AG09319 (cell line): ENCODE measurements at regions not wholly inside any gene's neighbourhood (a gene's known extent, or its start where the extent isn't known, plus 50 kb on each side); places are given as distances from the start of the nearest gene placed in this dataset.

Source experiments
- DNase-seq: peaks from one replicate; pipeline ENCODE4 v3.0.0-alpha.2; 2010; ENCODE audit warnings: low read depth; ENCODE audit errors: extremely low read depth
- CTCF ChIP-seq: IDR thresholded peaks from 2 replicates; pipeline ENCODE4 v1.5.1; 2011; ENCODE audit warnings: low read depth, mild to moderate bottlenecking, inconsistent platforms, low read length, moderate library complexity

DNA sequence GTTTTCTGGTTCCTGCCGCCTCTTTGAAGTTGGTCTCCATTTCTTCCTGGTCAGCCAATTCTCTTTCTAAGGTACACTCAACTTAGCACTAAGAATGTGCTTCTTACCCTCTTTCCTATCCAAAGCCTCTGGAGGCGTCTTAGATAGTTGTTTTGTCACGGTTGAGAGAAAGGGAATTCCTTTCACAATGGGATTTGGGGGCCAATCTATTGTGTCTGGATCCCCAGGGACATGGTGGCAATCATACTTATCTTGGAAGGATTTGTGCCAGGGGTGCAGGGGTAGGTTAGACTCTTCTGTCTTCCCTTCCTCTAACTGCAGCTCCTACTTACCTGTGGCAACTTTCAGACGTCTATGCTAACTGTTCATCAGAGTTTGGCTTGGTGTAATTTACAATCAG is 287.1 kb downstream of the SOX2 start:
- TF ChIP-seq CTCF: no peak
- DNase-seq: no peak

DNA sequence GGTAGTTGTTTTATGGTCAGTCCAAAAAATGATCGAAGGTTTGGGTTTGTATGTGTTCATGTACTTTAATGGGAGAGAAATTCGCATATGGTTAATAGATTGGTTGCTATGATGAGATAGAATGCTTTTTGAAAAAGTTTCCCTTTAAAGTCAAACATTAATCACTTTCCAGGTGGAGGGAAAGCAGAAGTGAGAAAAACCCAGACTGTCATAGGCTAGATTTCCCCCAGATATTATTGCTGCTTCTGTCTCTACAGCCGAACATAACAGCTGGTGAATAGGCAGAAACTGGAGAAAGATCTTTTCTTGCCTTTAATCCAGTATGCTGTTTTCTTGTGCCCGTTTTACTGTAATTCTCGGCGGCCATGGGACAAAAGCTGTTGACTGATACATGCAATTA is 287.6 kb downstream of the SOX2 start:
- TF ChIP-seq CTCF: no peak
- DNase-seq: no peak

- DNase-seq: no peak
- TF ChIP-seq CTCF: no peak
Measured at GRCh38 chr3:182000447-182000846, 288.7 kb downstream of the SOX2 start.

DNA sequence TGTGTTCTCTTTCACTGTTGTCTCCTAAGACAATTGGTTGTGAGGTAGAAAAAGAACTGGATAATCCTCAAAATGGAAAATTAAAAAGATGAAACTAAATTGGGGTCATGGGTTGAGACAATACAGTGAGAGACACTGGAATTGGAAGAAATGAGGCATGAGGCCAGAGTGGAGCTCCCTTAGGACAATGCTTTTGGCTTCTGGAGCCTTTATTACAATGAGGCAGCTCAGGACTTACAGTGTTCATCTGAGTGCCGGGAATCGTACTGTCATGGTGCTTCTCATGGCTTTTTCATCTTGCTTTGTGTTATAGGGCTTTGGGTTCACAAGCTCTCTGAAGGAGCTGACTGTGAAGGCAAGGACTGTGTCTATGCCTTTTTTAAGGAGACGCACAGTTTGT is 293.5 kb downstream of the SOX2 start:
- TF ChIP-seq CTCF: no peak
- no peak for DNase-seq

DNA sequence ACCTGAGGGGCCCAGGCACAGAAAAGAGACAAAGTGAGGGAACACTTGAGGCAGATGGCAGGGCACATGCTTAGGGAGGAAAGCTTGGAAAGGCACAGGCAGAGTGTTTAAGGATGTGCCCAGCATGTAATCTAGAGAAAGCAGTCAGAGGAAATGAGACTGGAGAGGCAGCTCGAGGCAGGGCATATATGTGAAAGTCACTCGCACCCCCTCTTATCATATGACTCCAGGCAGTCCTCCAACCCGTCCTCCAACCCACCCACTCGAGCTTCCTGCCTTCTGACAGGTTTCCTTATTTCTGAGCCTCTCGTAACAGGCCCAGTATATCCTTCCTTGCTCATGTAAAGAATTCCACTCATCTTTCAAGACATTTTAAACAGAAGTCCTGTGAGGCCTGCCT is 294.0 kb downstream of the SOX2 start:
- no peak for TF ChIP-seq CTCF
- no peak for DNase-seq

GRCh38 chr3:182006431-182006830 is 294.7 kb downstream of the SOX2 start:
- no peak for DNase-seq
- no peak for TF ChIP-seq CTCF

- no peak for DNase-seq
- no peak for TF ChIP-seq CTCF
Measured at GRCh38 chr3:182007441-182007840, 295.7 kb downstream of the SOX2 start.

DNA sequence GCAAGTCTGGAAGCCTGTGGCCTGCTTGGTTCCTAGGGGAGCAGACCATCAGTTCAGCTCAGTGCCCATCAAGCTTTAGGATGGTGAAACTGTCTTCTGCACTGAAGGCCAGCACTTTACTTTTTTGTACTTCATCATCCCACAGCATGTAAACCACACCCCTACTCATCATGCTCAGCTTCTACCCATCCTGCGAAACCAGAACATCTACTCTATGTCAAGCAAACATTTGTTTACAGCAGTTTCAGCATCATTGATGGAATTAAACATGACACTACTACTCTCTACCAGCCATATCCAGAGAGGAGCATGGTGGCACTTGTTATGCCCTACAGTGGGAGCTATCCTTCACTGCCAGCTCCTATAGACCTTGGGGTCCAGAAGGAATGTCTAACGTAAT is 306.6 kb downstream of the SOX2 start:
- TF ChIP-seq CTCF: no peak
- no peak for DNase-seq
